ENCODE measurements at regions not wholly inside any gene's neighbourhood (a gene's known extent, or its start where the extent isn't known, plus 50 kb on each side); places are given as distances from the start of the nearest gene placed in this dataset.

DNA sequence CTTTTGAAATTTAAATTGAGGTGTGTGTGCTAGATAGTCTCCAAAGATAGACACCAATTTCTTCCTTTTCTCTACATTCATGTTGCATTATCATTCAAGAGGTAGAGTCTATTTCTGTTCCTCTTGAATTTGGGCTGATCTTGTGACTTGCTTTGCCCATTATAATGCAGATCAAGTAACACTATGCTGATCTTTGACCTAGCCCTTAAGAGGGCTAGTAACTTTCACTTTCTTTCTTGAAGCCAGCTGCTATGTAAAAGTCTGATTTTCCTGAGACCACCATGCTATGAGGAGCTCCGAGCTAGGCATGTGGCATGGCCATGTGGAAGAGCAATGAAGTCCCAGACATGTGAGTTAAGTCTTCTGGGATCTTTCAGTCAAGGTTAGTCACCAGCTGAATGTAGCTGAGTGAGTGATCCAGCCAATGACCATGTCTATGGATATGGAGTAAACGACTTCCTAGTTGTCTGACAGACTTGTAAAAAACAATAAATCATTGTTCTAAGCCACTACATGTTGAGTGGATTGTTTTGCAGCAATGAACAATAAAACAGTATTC is 189.4 kb upstream of the CWC22 start:
- ChIA-PET CTCF (no interaction called here), POLR2A (no interaction called here)
- H3K36me3 ChIP-seq (ENCODE audit: control insufficient read depth in 2 of 2, extremely low read depth in 1 of 2, insufficient read depth in 1 of 2, low read length in 1 of 2), result no peaks in the 10 kb centered on the region
- no peak for ATAC-seq (replicated peaks in 1 of 4)
- Mint-ChIP-seq H3K4me1 (peaks cover 0 to 6% (median 4%) of the 10 kb centered on the region in 3 donors), H3K36me3 (no peaks in the 10 kb centered on the region), H3K4me3 (peak overlapping the region in 1 of 3 donors; percentile 23), H3K27ac (no peak overlapping the region), H3K27me3 (peaks cover 0 to 5% of the 10 kb centered on the region in 2 donors), H3K9me3 (no peaks in the 10 kb centered on the region)
- WGBS (ENCODE audit: insufficient coverage), result no CpG with 5 or more reads among the region's 2 CpGs
- DNase-seq, result no peak
- no peaks in the 10 kb centered on the region for H3K4me1 ChIP-seq (ENCODE audit: control insufficient read depth in 1 of 2, extremely low read depth in 1 of 2, insufficient read depth in 2 of 2, low read length in 2 of 2)
- no peaks in the 10 kb centered on the region for H3K27me3 ChIP-seq (replicated peaks in 1 of 2; ENCODE audit: control insufficient read depth in 2 of 2, extremely low read depth in 1 of 2, insufficient read depth in 2 of 2, low read length in 1 of 2)
- H3K9me3 ChIP-seq, result no peaks in the 10 kb centered on the region
- H3K27ac ChIP-seq (ENCODE audit: low read length), result no peak overlapping the region
- no peak overlapping the region for H3K4me3 ChIP-seq (ENCODE audit: control insufficient read depth in 1 of 2, extremely low read depth in 1 of 2, low read length in 1 of 2)

GRCh38 chr2:180195847-180196246 is 188.8 kb upstream of the CWC22 start:
- ChIA-PET POLR2A (no interaction called here), CTCF (no interaction called here)
- no peak overlapping the region for H3K27ac ChIP-seq (ENCODE audit: low read length)
- Mint-ChIP-seq H3K4me1 (peaks cover 0 to 6% (median 4%) of the 10 kb centered on the region in 3 donors), H3K27ac (no peak overlapping the region), H3K9me3 (no peaks in the 10 kb centered on the region), H3K27me3 (peaks cover 0 to 5% of the 10 kb centered on the region in 2 donors), H3K4me3 (no peak overlapping the region), H3K36me3 (no peaks in the 10 kb centered on the region)
- no peak overlapping the region for H3K4me3 ChIP-seq (ENCODE audit: control insufficient read depth in 1 of 2, extremely low read depth in 1 of 2, low read length in 1 of 2)
- H3K27me3 ChIP-seq (replicated peaks in 1 of 2; ENCODE audit: control insufficient read depth in 2 of 2, extremely low read depth in 1 of 2, insufficient read depth in 2 of 2, low read length in 1 of 2), result no peaks in the 10 kb centered on the region
- H3K4me1 ChIP-seq (ENCODE audit: control insufficient read depth in 1 of 2, extremely low read depth in 1 of 2, insufficient read depth in 2 of 2, low read length in 2 of 2), result no peaks in the 10 kb centered on the region
- no peaks in the 10 kb centered on the region for H3K9me3 ChIP-seq
- DNase-seq (no peak), ATAC-seq (replicated peaks in 1 of 4) (no peak)
- H3K36me3 ChIP-seq (ENCODE audit: control insufficient read depth in 2 of 2, extremely low read depth in 1 of 2, insufficient read depth in 1 of 2, low read length in 1 of 2), result no peaks in the 10 kb centered on the region

DNA sequence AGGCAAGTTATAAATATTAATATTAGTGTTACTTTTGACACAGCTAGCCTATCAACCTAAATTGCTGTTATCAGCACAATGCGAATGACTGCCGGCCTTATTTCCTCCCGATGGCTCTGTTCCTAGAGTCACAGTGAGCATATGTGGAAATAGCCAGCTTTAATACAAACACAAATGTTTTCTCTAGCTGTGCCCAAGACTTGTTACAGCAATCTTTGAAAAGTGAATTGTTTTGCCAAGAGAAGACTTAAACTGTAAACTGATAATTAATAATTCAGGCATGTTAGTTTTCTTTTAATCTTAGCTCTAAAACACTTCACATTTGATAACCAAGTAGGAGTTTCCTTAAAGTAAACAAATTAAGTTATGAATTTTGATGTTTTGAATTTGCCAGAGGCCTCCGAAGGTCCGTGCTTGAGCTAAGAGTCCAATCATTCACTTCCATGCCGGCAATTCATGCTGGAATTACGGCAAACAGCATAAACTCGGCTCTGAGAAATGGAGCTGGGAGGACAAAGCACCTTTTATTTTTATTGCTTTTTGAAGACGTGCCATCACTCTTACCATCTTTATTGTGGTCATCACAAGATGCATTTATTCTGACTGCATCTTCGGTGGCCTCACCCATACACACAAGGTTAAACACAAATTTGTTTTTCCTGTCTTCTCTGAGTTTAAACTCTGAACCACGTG is 184.5 kb upstream of the CWC22 start:
- no peaks in the 10 kb centered on the region for H3K4me1 ChIP-seq (ENCODE audit: control insufficient read depth in 1 of 2, extremely low read depth in 1 of 2, insufficient read depth in 2 of 2, low read length in 2 of 2)
- H3K27ac ChIP-seq (ENCODE audit: low read length), result no peak overlapping the region
- Mint-ChIP-seq H3K4me3 (no peak overlapping the region), H3K36me3 (no peaks in the 10 kb centered on the region), H3K27me3 (peaks cover 0 to 5% of the 10 kb centered on the region in 2 donors), H3K4me1 (peaks cover 0 to 5% (median 3%) of the 10 kb centered on the region in 3 donors), H3K9me3 (no peaks in the 10 kb centered on the region), H3K27ac (no peak overlapping the region)
- WGBS (ENCODE audit: insufficient coverage), result 63% methylated on average over 3 of the region's 11 CpGs
- H3K36me3 ChIP-seq (ENCODE audit: control insufficient read depth in 2 of 2, extremely low read depth in 1 of 2, insufficient read depth in 1 of 2, low read length in 1 of 2), result no peaks in the 10 kb centered on the region
- ChIA-PET POLR2A (no interaction called here), CTCF (interaction anchor here in 1 of 2 donors (0.6 kb wide), 1 partner anchor 266 kb away, joined by 4 read pairs; no protein-coding TSS in a partner anchor)
- no peaks in the 10 kb centered on the region for H3K9me3 ChIP-seq
- ATAC-seq (replicated peaks in 1 of 4) (no peak), DNase-seq (no peak)
- H3K4me3 ChIP-seq (ENCODE audit: control insufficient read depth in 1 of 2, extremely low read depth in 1 of 2, low read length in 1 of 2), result no peak overlapping the region
- H3K27me3 ChIP-seq (replicated peaks in 1 of 2; ENCODE audit: control insufficient read depth in 2 of 2, extremely low read depth in 1 of 2, insufficient read depth in 2 of 2, low read length in 1 of 2), result no peaks in the 10 kb centered on the region

- H3K4me1 ChIP-seq (ENCODE audit: control insufficient read depth in 1 of 2, extremely low read depth in 1 of 2, insufficient read depth in 2 of 2, low read length in 2 of 2), result no peaks in the 10 kb centered on the region
- Mint-ChIP-seq H3K36me3 (no peaks in the 10 kb centered on the region), H3K4me1 (no peaks in the 10 kb centered on the region), H3K27ac (no peak overlapping the region), H3K27me3 (peaks cover 0 to 5% of the 10 kb centered on the region in 2 donors), H3K4me3 (no peak overlapping the region), H3K9me3 (no peaks in the 10 kb centered on the region)
- ChIA-PET CTCF (interaction anchor here in 1 of 2 donors (0.7 kb wide), 1 partner anchor 32 kb away, joined by 4 read pairs; no protein-coding TSS in a partner anchor), POLR2A (no interaction called here)
- DNase-seq (no peak), ATAC-seq (replicated peaks in 1 of 4) (no peak)
- no peaks in the 10 kb centered on the region for H3K27me3 ChIP-seq (replicated peaks in 1 of 2; ENCODE audit: control insufficient read depth in 2 of 2, extremely low read depth in 1 of 2, insufficient read depth in 2 of 2, low read length in 1 of 2)
- WGBS (ENCODE audit: insufficient coverage), result no CpG with 5 or more reads among the region's 2 CpGs
- no peak overlapping the region for H3K27ac ChIP-seq (ENCODE audit: low read length)
- H3K36me3 ChIP-seq (ENCODE audit: control insufficient read depth in 2 of 2, extremely low read depth in 1 of 2, insufficient read depth in 1 of 2, low read length in 1 of 2), result no peaks in the 10 kb centered on the region
- no peak overlapping the region for H3K4me3 ChIP-seq (ENCODE audit: control insufficient read depth in 1 of 2, extremely low read depth in 1 of 2, low read length in 1 of 2)
- H3K9me3 ChIP-seq, result no peaks in the 10 kb centered on the region
Observed at GRCh38 chr2:180190851-180191250, 183.8 kb upstream of the CWC22 start.

DNA sequence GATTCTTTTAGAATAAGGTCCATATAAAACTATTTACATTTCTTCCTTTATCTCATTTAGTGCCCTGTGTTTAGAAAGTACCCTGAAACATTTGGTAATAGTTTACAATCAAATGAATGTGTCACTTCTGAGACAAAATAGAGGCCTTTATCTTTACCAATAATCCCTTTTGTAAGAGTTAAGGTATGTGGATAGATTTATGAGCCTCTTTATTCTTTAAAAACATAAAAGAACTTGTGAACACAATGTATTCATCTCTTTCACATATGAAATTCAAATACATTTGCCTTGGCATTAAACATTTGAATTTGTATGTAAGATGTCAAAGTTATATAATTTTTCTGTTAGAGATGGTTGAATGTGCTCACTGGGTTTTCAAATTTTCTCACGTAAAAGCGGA is 180.5 kb upstream of the CWC22 start:
- no peaks in the 10 kb centered on the region for H3K4me1 Mint-ChIP-seq
- no peak overlapping the region for H3K27ac Mint-ChIP-seq

DNA sequence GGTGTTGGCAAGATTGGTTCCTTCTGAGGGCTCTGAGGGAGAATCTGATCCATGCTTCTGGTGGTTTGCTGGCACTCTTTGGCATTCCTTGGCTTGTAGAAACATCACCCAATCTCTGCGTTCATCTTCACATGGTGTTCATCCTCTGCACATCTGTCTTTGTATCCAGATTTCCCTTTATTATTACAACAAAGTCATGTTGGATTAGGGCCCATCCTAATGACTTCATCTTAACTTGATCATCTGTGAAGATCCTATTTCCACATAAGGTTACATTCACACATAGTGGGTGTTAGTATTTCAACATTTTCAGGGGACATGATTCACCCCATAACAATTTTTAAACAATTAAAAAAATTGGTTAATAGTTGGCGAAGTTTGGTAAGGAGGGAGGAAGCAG is 177.4 kb upstream of the CWC22 start:
- no peaks in the 10 kb centered on the region for H3K36me3 Mint-ChIP-seq

More for the DNA sequence above, 180.5 kb upstream of the CWC22 start:
- Mint-ChIP-seq H3K4me3 (no peak overlapping the region), H3K36me3 (no peaks in the 10 kb centered on the region), H3K9me3 (no peaks in the 10 kb centered on the region), H3K27me3 (no peaks in the 10 kb centered on the region)
- Histone ChIP-seq H3K36me3 (ENCODE audit: control insufficient read depth in 2 of 2, extremely low read depth in 1 of 2, insufficient read depth in 1 of 2, low read length in 1 of 2) (no peaks in the 10 kb centered on the region), H3K4me3 (ENCODE audit: control insufficient read depth in 1 of 2, extremely low read depth in 1 of 2, low read length in 1 of 2) (no peak overlapping the region), H3K27ac (ENCODE audit: low read length) (no peak overlapping the region), H3K4me1 (ENCODE audit: control insufficient read depth in 1 of 2, extremely low read depth in 1 of 2, insufficient read depth in 2 of 2, low read length in 2 of 2) (no peaks in the 10 kb centered on the region), H3K9me3 (no peaks in the 10 kb centered on the region), H3K27me3 (replicated peaks in 1 of 2; ENCODE audit: control insufficient read depth in 2 of 2, extremely low read depth in 1 of 2, insufficient read depth in 2 of 2, low read length in 1 of 2) (no peaks in the 10 kb centered on the region)
- DNase-seq (no peak), ATAC-seq (replicated peaks in 1 of 4) (no peak)
- no CpG with 5 or more reads among the region's 2 CpGs for whole genome bisulfite sequencing (ENCODE audit: insufficient coverage)
- ChIA-PET CTCF (no interaction called here), POLR2A (no interaction called here)

More for the DNA sequence above, 177.4 kb upstream of the CWC22 start:
- Mint-ChIP-seq H3K4me1 (no peaks in the 10 kb centered on the region), H3K27me3 (peaks cover 0 to 3% of the 10 kb centered on the region in 2 donors), H3K9me3 (no peaks in the 10 kb centered on the region), H3K27ac (no peak overlapping the region), H3K4me3 (no peak overlapping the region)
- ChIA-PET CTCF (no interaction called here), POLR2A (no interaction called here)
- 60% methylated on average over 1 of the region's 2 CpGs for WGBS (ENCODE audit: insufficient coverage)
- no peaks in the 10 kb centered on the region for H3K4me1 ChIP-seq (ENCODE audit: control insufficient read depth in 1 of 2, extremely low read depth in 1 of 2, insufficient read depth in 2 of 2, low read length in 2 of 2)
- H3K9me3 ChIP-seq, result no peaks in the 10 kb centered on the region
- H3K36me3 ChIP-seq (ENCODE audit: control insufficient read depth in 2 of 2, extremely low read depth in 1 of 2, insufficient read depth in 1 of 2, low read length in 1 of 2), result no peaks in the 10 kb centered on the region
- H3K4me3 ChIP-seq (ENCODE audit: control insufficient read depth in 1 of 2, extremely low read depth in 1 of 2, low read length in 1 of 2), result no peak overlapping the region
- no peak overlapping the region for H3K27ac ChIP-seq (ENCODE audit: low read length)
- DNase-seq, result no peak
- no peaks in the 10 kb centered on the region for H3K27me3 ChIP-seq (replicated peaks in 1 of 2; ENCODE audit: control insufficient read depth in 2 of 2, extremely low read depth in 1 of 2, insufficient read depth in 2 of 2, low read length in 1 of 2)
- ATAC-seq (replicated peaks in 1 of 4), result no peak
